ENCODE measurements at regions not wholly inside any gene's neighbourhood (a gene's known extent, or its start where the extent isn't known, plus 50 kb on each side); places are given as distances from the start of the nearest gene placed in this dataset.

- TF ChIP-seq, protein P1, sequence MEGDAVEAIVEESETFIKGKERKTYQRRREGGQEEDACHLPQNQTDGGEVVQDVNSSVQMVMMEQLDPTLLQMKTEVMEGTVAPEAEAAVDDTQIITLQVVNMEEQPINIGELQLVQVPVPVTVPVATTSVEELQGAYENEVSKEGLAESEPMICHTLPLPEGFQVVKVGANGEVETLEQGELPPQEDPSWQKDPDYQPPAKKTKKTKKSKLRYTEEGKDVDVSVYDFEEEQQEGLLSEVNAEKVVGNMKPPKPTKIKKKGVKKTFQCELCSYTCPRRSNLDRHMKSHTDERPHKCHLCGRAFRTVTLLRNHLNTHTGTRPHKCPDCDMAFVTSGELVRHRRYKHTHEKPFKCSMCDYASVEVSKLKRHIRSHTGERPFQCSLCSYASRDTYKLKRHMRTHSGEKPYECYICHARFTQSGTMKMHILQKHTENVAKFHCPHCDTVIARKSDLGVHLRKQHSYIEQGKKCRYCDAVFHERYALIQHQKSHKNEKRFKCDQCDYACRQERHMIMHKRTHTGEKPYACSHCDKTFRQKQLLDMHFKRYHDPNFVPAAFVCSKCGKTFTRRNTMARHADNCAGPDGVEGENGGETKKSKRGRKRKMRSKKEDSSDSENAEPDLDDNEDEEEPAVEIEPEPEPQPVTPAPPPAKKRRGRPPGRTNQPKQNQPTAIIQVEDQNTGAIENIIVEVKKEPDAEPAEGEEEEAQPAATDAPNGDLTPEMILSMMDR (IDR thresholded peaks at IDR 0.05; ENCODE audit: low read depth, low read length), result no peak
- TF ChIP-seq EZH2phosphoT487 (IDR thresholded peaks at IDR 0.05; ENCODE audit: low read depth), result no peak
Measured at GRCh38 chr2:75324861-75325284, 125.6 kb upstream of the TACR1 start.

All from OCI-LY3 (cell line).